C4-2B (cell line): ENCODE measurements at regions not wholly inside any gene's neighbourhood (a gene's known extent, or its start where the extent isn't known, plus 50 kb on each side); places are given as distances from the start of the nearest gene placed in this dataset.

Experiments used
- ZFX ChIP-seq: fragments of 450-650 bp; IDR thresholded peaks from 2 replicates; pipeline ENCODE4 v1.6.1; 2017
- TF ChIP-seq, protein P1 (sequence below): fragments of 450-650 bp; conservative IDR thresholded peaks from 2 replicates; pipeline ENCODE4 v1.5.1; 2017; ENCODE audit warnings: mild to moderate bottlenecking

- TF ChIP-seq, protein P1, sequence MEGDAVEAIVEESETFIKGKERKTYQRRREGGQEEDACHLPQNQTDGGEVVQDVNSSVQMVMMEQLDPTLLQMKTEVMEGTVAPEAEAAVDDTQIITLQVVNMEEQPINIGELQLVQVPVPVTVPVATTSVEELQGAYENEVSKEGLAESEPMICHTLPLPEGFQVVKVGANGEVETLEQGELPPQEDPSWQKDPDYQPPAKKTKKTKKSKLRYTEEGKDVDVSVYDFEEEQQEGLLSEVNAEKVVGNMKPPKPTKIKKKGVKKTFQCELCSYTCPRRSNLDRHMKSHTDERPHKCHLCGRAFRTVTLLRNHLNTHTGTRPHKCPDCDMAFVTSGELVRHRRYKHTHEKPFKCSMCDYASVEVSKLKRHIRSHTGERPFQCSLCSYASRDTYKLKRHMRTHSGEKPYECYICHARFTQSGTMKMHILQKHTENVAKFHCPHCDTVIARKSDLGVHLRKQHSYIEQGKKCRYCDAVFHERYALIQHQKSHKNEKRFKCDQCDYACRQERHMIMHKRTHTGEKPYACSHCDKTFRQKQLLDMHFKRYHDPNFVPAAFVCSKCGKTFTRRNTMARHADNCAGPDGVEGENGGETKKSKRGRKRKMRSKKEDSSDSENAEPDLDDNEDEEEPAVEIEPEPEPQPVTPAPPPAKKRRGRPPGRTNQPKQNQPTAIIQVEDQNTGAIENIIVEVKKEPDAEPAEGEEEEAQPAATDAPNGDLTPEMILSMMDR = no peak
- no peak for TF ChIP-seq ZFX
Observed at GRCh38 chr7:34341326-34341725, 316.7 kb upstream of the NPSR1 start.
